Epidermal melanocyte (primary cell): ENCODE measurements at regions not wholly inside any gene's neighbourhood (a gene's known extent, or its start where the extent isn't known, plus 50 kb on each side); places are given as distances from the start of the nearest gene placed in this dataset.
"Not testable (repeated sequence)": the region's sequence is repeated elsewhere in the genome, so short reads cannot be mapped to it uniquely, and the experiment has no call there.

Experiments used
- DNase-seq: peaks from one replicate; pipeline ENCODE4 v3.0.0; 2011; ENCODE audit warnings: low spot score; ENCODE audit not compliant: insufficient read length

GRCh38 chr9:95585824-95586223, 69.1 kb upstream of the PTCH1 start:
- no peak for DNase-seq

- DNase-seq, result no peak
Measured at GRCh38 chr9:95584176-95584575, 67.4 kb upstream of the PTCH1 start.

- DNase-seq, result no peak
Measured at GRCh38 chr9:95581900-95582299, 65.1 kb upstream of the PTCH1 start.

- DNase-seq, result no peak
Measured at GRCh38 chr9:95580812-95581761, 64.3 kb upstream of the PTCH1 start.

- no peak for DNase-seq
Measured at GRCh38 chr9:95574866-95575553, 58.2 kb upstream of the PTCH1 start.

DNA sequence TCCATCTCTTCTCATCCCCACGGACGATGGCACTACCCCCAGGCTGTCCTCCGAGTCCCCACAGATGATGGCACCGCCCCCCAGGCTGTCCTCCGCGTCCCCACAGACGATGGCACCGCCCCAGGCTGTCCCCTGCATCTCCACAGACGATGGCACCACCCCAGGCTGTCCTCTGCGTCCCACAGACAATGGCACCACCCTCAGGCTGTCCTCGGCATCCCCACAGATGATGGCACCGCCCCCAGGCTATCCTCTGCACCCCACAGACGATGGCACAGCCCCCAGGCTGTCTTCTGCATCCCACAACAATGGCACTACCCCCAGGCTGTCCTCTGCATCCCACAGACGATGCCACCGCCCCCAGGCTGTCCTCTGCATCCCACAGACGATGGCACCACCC, 57.4 kb upstream of the PTCH1 start:
- no peak for DNase-seq

- no peak for DNase-seq
Measured at GRCh38 chr9:95573463-95573862, 56.7 kb upstream of the PTCH1 start.

DNA sequence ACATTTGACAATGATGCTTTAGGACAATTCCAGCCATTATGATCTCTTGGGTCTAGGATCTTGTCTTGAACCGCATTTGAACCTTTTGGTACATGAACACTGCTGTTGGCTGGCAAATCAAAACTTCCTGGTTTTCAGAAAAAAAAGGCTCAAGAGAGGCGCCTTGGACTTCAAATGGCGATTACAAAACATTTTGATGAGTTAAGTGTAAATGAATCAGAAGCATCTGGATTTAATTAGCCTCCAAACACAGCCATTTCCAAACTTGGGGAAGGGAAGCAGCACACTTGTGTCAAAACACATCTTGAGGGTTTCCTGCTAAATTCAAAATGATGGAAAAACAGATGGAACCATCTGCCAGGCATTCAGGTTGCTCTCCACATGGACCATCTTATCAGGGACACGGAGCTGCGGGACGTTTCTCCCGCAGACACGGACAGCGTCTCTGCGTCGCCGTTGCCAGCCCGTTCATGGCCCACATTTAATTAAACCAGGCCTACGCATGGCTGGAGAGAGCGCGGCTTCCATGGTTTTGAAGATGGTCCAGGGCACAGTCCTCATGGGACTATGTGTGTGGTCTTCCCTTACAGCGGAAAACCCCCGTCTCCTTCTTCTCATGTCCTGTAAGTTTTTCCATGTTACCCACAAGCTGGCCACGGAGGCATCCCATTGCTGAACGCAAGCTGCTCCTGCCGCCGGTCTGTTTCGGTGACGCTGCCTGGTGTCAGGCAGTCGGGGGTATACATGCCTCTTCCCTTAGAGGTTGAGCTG, 55.8 kb upstream of the PTCH1 start:
- no peak for DNase-seq

GRCh38 chr9:95570646-95571045, 53.9 kb upstream of the PTCH1 start:
- DNase-seq, result no peak

DNA sequence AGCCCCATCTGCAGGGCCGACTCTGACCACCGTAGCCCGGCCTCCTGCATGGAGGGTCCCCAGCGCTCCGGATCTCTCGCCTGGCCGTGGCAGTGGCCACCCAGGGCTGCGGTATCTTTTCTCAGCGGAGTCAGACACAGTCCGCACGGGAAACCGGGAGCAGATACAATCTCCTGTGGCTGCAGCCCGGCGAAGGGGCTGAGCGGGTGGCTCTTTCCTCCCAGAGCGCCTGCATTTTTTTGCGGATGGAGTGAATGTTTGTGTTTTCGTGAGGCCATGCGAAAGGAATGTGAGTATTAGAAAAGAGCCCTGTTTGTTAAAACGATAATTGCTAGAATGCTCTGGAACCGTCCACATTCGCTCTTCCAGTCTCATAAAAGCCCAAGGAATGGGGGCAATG, 53.4 kb upstream of the PTCH1 start:
- no peak for DNase-seq

GRCh38 chr9:95568735-95569134, 52.0 kb upstream of the PTCH1 start:
- not testable (repeated sequence) for DNase-seq
